B cell (primary cell): ENCODE measurements at regions not wholly inside any gene's neighbourhood (a gene's known extent, or its start where the extent isn't known, plus 50 kb on each side); places are given as distances from the start of the nearest gene placed in this dataset.

Experiments used
- EZH2 ChIP-seq: IDR thresholded peaks from 2 replicates; pipeline ENCODE4 v1.6.1; 2012; ENCODE audit warnings: borderline replicate concordance, low read depth, mild to moderate bottlenecking, moderate library complexity, low read length; ENCODE audit not compliant: insufficient read depth, poor library complexity, severe bottlenecking
- TF ChIP-seq, protein P1 (sequence below): fragments of 200-600 bp; IDR thresholded peaks from one replicate; pipeline ENCODE4 v1.8.0; 2022; ENCODE audit warnings: antibody characterized with exemption, mild to moderate bottlenecking

DNA sequence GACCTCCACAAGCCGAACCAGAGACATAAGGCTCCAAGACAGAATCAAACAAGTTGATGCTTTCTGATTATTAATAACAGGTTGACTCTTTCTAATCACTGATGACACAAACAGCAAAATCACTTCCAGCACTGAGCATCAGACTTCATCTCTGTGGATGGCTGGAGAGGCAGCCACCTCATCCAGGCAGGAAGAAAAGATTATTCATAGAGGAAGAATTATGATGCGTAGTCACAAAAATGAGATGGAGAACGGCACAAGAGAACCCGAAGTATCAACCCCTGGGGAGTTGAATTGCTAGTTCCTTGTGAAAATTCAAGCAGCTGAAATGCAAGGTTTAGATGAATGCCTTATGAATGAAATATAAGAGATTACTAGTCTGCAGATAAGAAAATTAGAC, 49.9 kb upstream of the LMCD1 start:
- TF ChIP-seq, protein P1, sequence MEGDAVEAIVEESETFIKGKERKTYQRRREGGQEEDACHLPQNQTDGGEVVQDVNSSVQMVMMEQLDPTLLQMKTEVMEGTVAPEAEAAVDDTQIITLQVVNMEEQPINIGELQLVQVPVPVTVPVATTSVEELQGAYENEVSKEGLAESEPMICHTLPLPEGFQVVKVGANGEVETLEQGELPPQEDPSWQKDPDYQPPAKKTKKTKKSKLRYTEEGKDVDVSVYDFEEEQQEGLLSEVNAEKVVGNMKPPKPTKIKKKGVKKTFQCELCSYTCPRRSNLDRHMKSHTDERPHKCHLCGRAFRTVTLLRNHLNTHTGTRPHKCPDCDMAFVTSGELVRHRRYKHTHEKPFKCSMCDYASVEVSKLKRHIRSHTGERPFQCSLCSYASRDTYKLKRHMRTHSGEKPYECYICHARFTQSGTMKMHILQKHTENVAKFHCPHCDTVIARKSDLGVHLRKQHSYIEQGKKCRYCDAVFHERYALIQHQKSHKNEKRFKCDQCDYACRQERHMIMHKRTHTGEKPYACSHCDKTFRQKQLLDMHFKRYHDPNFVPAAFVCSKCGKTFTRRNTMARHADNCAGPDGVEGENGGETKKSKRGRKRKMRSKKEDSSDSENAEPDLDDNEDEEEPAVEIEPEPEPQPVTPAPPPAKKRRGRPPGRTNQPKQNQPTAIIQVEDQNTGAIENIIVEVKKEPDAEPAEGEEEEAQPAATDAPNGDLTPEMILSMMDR, result no peak
- TF ChIP-seq EZH2, result no peak
